Lung (tissue), 11 donors: ENCODE measurements at regions not wholly inside any gene's neighbourhood (a gene's known extent, or its start where the extent isn't known, plus 50 kb on each side); places are given as distances from the start of the nearest gene placed in this dataset.

Source experiments
- ATAC-seq: fragments of 200-7000 bp; cut with Tn5 transposase; one replicate; pipeline ENCODE4 v1.9.1; 2020; ENCODE audit warnings: moderate number of reproducible peaks; ENCODE audit not compliant: insufficient read depth, low FRiP score
- DNase-seq, 3 donors: peaks; one replicate each; pipeline ENCODE4 v3.0.0-alpha.2; 2013 to 2017
- H3K27ac ChIP-seq, 2 donors: one replicate each; pipeline ENCODE4 v1.5.1; 2013; ENCODE audit warnings: mild to moderate bottlenecking in 2 of 2, moderate library complexity in 2 of 2, control low read depth in 1 of 2, inconsistent platforms in 1 of 2, low read depth in 1 of 2, low read length in 1 of 2
- H3K27me3 ChIP-seq, 3 donors: one replicate each; pipeline ENCODE4 v1.5.1; 2013; ENCODE audit warnings: low read length in 2 of 3; ENCODE audit not compliant: control insufficient read depth in 3 of 3, insufficient read depth in 3 of 3
- H3K36me3 ChIP-seq, 4 donors: one replicate each; pipeline ENCODE4 v1.5.1; 2013; ENCODE audit warnings: low read length in 4 of 4, mild to moderate bottlenecking in 1 of 4, moderate library complexity in 1 of 4; ENCODE audit not compliant: control insufficient read depth in 4 of 4, insufficient read depth in 4 of 4
- H3K4me1 ChIP-seq, 5 donors: one replicate each; pipeline ENCODE4 v1.5.1; 2013; ENCODE audit warnings: low read length in 5 of 5, mild to moderate bottlenecking in 2 of 5, moderate library complexity in 1 of 5; ENCODE audit not compliant: control insufficient read depth in 5 of 5, insufficient read depth in 5 of 5
- H3K4me3 ChIP-seq: one replicate; pipeline ENCODE4 v1.5.1; 2013; ENCODE audit warnings: mild to moderate bottlenecking, control low read depth, moderate library complexity
- H3K9ac ChIP-seq, 2 donors: one replicate each; pipeline ENCODE4 v1.5.1; 2013; ENCODE audit warnings: low read length in 2 of 2, control low read depth in 1 of 2; ENCODE audit not compliant: insufficient read depth in 1 of 2
- H3K9me3 ChIP-seq, 4 donors: one replicate each; pipeline ENCODE4 v1.5.1; 2013; ENCODE audit warnings: low read length in 3 of 4, mild to moderate bottlenecking in 1 of 4, moderate library complexity in 1 of 4; ENCODE audit not compliant: control insufficient read depth in 4 of 4, insufficient read depth in 3 of 4
- WGBS, 2 donors: extraction: QIAGEN DNeasy Blood & Tissue Kit; methylation state at CpG; one replicate each; pipeline ENCODE4 v1.1.7; 2013; 5-methylcytosine and 5-hydroxymethylcytosine counted together
- TF ChIP-seq, protein P1 (sequence below): IDR thresholded peaks from 2 replicates; pipeline ENCODE4 v1.5.1; 2012; ENCODE audit warnings: mild to moderate bottlenecking; ENCODE audit errors: control extremely low read depth, extremely low read depth
- donor health status: control.
- donor health status: control.
- donor health status: Bipolar disorder and iron deficiency.
- donor health status: healthy.
- donor health status: DM: yes; HTN: yes; CAD: no.

- H3K27ac ChIP-seq = no peak overlapping the region
- H3K9me3 ChIP-seq = no peaks in the 10 kb centered on the region
- H3K27me3 ChIP-seq = no peaks in the 10 kb centered on the region
- no peaks in the 10 kb centered on the region for H3K36me3 ChIP-seq
- H3K9ac ChIP-seq = no peak overlapping the region
- WGBS, 2 donors = 94 to 97% methylated on average over 5 of the region's 5 CpGs
- TF ChIP-seq, protein P1, sequence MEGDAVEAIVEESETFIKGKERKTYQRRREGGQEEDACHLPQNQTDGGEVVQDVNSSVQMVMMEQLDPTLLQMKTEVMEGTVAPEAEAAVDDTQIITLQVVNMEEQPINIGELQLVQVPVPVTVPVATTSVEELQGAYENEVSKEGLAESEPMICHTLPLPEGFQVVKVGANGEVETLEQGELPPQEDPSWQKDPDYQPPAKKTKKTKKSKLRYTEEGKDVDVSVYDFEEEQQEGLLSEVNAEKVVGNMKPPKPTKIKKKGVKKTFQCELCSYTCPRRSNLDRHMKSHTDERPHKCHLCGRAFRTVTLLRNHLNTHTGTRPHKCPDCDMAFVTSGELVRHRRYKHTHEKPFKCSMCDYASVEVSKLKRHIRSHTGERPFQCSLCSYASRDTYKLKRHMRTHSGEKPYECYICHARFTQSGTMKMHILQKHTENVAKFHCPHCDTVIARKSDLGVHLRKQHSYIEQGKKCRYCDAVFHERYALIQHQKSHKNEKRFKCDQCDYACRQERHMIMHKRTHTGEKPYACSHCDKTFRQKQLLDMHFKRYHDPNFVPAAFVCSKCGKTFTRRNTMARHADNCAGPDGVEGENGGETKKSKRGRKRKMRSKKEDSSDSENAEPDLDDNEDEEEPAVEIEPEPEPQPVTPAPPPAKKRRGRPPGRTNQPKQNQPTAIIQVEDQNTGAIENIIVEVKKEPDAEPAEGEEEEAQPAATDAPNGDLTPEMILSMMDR = no peak
- no peaks in the 10 kb centered on the region for H3K4me1 ChIP-seq
- DNase-seq (no peak), ATAC-seq (no peak)
- no peak overlapping the region for H3K4me3 ChIP-seq
These were observed 843.9 kb downstream of the FRK start for GRCh38 chr6:115216835-115217234.

DNA sequence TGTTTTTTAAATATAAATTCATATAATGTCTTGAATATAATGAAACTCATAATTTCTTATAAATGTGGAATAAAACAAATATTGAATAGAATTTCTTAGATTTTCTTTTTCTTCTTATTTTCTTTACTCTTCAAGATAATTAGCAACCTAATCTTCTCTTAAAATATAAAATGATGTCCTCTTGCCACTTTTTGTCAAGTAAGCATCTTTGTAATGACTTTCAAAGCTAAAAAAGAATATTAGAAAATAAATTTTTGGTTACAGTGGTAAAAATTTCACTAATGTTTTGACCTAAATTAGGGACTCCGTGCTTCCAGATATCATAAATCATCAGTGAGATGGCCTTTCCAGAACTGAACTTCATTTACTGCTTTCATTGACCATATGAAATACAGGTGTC is 846.4 kb downstream of the FRK start:
- no peak overlapping the region for H3K9ac ChIP-seq
- H3K9me3 ChIP-seq = peaks cover 0 to 5% (median 0%) of the 10 kb centered on the region in 4 donors
- TF ChIP-seq, protein P1 = no peak
- ATAC-seq (no peak), DNase-seq (no peak)
- no peaks in the 10 kb centered on the region for H3K36me3 ChIP-seq
- no peaks in the 10 kb centered on the region for H3K4me1 ChIP-seq
- no peak overlapping the region for H3K27ac ChIP-seq
- no peaks in the 10 kb centered on the region for H3K27me3 ChIP-seq
- 50 to 54% methylated on average over 1 of the region's 1 CpG for WGBS, 2 donors
- no peak overlapping the region for H3K4me3 ChIP-seq

DNA sequence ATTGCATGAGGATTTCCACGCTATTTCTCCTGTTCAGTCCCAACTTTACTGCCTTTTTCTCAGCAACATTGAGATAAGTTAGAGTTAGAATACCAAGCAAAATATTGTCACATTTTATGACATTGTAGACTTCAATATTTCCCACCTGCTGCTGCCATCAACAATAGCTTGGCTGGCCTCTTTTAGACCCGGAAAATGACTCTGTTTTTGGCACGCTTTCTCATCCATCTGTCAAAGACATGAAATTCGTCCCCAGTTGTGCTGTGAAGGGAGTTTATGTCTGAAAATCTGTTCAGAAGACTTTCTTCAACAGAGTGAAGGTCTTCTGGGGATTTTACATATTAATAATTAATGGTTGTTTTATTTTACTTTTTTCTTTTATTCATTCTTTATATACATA is 857.3 kb downstream of the FRK start:
- H3K4me1 ChIP-seq = no peaks in the 10 kb centered on the region
- ATAC-seq = no peak
- no peak overlapping the region for H3K27ac ChIP-seq
- H3K4me3 ChIP-seq = no peak overlapping the region
- 74 to 89% methylated on average over 4 of the region's 4 CpGs for WGBS, 2 donors
- no peaks in the 10 kb centered on the region for H3K36me3 ChIP-seq
- TF ChIP-seq, protein P1 = no peak
- no peak for DNase-seq
- H3K9me3 ChIP-seq = peaks cover 0 to 3% (median 0%) of the 10 kb centered on the region in 4 donors
- H3K9ac ChIP-seq = no peak overlapping the region
- no peaks in the 10 kb centered on the region for H3K27me3 ChIP-seq

GRCh38 chr6:115194981-115195638 is 852.3 kb upstream of the HS3ST5 start:
- 71 to 86% methylated on average over 2 of the region's 2 CpGs for WGBS, 2 donors

More at GRCh38 chr6:115194981-115195638, 852.3 kb upstream of the HS3ST5 start:
- Histone ChIP-seq H3K27ac (no peak overlapping the region), H3K27me3 (no peaks in the 10 kb centered on the region), H3K4me3 (no peak overlapping the region), H3K9ac (no peak overlapping the region), H3K9me3 (peaks cover 0 to 2% (median 0%) of the 10 kb centered on the region in 4 donors), H3K4me1 (no peaks in the 10 kb centered on the region), H3K36me3 (no peaks in the 10 kb centered on the region)
- no peak for DNase-seq
- TF ChIP-seq, protein P1 = no peak
- no peak for ATAC-seq
